HK-2 (cell line): ENCODE measurements at regions not wholly inside any gene's neighbourhood (a gene's known extent, or its start where the extent isn't known, plus 50 kb on each side); places are given as distances from the start of the nearest gene placed in this dataset.
"Not testable (repeated sequence)": the region's sequence is repeated elsewhere in the genome, so short reads cannot be mapped to it uniquely, and the experiment has no call there.

Experiments
- DNase-seq: peaks from one replicate; pipeline ENCODE4 v3.0.0-alpha.2; 2018; ENCODE audit not compliant: unreplicated experiment

DNA sequence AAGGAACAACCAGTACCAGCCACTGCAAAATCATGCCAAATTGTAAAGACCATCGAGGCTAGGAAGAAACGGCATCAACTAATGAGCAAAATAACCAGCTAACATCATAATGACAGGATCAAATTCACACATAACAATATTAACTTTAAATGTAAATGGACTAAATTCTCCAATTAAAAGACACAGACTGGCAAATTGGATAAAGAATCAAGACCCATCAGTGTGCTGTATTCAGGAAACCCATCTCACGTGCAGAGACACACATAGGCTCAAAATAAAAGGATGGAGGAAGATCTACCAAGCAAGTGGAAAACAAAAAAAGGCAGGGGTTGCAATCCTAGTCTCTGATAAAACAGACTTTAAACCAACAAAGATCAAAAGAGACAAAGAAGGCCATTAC lies 97.6 kb downstream of the GPX5 start:
- DNase-seq = not testable (repeated sequence)

DNA sequence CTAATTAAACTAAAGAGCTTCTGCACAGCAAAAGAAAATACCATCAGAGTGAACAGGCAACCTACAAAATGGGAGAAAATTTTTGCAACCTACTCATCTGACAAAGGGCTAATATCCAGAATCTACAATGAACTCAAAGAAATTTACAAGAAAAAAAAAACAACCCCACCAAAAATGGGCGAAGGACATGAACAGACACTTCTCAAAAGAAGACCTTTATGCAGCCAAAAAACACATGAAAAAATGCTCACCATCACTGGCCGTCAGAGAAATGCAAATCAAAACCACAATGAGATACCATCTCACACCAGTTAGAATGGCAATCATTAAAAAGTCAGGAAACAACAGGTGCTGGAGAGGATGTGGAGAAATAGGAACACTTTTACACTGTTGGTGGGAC lies 100.7 kb downstream of the GPX5 start:
- not testable (repeated sequence) for DNase-seq

DNA sequence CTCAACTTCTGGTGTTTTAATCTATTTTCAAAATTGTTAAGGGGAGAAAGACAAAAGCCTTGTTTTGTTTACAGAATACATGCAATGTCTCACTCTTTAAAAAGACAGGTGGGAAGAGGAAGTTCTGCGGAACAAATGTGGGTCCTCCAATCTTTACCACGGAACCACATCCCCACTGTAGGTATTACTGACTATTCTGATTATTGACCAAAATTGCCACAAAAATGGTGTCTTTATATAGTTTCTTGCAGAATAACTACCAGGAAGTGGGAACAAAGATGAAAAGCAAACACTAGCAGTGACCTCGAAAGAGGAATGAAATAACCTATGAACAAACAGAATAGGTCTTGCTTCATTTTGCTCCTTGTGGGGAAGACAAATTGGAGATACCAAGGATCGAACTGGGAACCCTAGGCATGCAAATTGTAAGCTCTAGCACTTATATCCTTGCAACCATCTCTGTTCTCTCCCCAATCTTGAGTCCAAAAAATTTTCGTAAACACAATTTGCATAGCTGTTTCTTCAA lies 106.7 kb downstream of the GPX5 start:
- no peak for DNase-seq

GRCh38 chr6:28633445-28634215 lies 107.9 kb downstream of the GPX5 start:
- DNase-seq = no peak

GRCh38 chr6:28634411-28634760 lies 108.7 kb downstream of the GPX5 start:
- no peak for DNase-seq

- peak; percentile 13 for DNase-seq
Observed at GRCh38 chr6:28634761-28635546, 109.3 kb downstream of the GPX5 start.

DNA sequence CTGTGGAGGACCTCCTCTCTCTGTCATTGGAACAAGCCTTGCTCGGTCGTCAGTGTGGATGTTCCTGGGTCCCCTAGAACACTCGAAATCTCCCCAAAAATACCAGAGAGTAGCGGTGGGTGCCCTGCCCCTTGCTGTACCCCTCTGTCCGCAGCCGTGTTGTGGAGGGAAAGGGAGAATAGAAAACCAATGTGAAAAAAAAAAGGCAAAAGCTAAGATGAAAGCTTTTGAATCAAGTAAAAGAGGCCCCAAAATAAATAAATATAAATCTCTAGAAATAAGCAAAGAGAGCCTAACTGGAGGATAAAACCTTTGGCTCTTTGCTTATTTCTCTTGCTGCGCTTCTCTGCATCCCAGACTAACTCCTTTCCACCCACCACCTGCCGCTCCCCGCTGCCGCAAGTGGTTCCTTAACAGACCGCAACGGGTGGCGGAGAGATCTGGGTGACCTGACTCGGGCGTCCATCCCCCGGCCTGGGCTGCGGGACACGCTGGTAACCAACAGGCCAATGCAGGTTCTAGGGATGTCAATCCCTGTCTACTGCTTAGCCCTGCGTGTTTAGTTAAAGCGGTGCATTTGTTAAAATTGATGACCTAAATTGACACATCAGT lies 110.0 kb downstream of the GPX5 start:
- no peak for DNase-seq

GRCh38 chr6:28638787-28639430 lies 113.2 kb downstream of the GPX5 start:
- no peak for DNase-seq

DNA sequence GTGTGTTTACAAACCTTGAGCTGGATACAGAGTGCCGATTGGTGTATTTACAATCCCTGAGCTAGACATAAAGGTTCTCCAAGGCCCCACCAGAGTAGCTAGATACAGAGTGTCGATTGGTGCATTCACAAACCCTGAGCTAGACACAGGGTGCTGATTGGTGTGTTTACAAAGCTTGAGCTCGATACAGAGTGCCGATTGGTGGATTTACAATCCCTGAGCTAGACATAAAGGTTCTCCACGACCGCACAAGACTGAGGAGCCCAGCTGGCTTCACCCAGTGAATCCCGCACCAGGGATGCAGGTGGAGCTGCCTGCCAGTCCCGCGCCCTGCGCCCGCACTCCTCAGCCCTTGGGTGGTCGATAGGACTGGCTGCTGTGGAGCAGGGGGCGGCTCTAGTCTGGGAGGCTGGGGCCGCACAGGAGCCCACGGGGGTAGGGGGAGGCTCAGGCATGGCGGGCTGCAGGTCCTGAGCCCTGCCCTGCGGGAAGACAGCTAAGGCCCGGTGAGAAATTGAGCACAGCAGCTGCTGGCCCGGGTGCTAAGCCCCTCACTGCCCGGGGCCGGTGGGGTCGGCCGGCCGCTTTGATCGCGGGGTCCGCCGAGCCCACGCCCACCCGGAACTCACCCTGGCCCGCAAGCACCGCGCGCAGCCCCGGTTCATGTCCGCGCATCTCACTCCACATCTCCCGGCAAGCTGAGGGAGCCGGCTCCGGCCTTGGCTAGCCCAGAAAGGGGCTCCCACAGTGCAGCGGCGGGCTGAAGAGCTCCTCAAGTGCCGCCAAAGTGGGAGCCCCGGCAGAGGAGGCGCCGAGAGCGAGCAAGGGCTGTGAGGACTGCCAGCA lies 114.0 kb downstream of the GPX5 start:
- DNase-seq = not testable (repeated sequence)

DNA sequence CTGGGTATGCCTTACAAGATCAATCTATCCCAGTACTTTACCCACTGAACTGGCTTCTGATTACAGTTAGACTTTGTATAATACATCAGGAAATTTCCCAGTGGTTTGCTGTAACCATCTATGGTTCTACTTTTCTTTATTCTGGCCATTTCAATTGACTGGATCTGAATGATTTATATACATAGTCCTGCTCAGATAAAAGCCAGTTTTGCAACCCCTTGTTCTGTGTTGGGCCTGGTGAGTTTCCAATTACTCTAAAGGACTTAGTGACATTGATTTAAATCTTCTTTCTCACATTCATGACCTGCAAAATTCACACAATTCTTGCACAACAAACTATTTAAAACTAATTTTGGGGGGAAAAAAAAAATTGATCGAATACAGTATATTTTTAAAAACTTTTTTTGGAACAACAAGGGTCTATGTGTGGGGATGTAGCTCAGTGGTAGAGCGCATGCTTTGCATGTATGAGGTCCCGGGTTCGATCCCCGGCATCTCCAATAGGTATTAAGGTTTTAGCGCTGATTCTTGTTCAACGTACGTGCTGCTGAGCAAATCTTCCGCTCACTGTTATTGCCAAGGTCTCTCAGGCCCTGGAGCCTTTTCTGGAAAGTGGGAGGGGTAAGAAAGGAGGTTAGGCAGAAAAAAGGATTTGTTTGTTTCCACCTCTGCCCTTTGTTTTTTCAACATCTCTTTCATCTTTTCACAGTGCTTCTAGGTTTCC lies 117.5 kb downstream of the GPX5 start:
- peak; percentile 68 for DNase-seq

DNA sequence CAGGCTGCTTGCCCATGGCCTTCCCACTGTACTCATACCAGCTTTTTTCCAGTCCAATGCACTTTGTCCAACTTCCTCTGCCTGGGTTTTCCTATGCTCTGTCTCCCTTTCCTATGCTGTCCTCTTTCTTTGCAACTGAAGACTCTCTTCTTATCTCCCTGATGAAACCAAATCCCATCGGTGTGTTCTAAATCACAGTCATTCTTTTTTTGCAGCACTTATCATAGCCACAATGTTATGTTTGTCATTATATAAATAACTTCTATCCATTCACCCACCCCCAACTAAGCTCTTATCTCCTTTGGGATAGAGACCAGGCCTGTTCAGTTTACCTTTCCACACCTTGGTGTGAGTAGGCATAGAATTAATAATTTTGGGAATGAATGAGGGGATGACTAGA lies 121.0 kb downstream of the GPX5 start:
- no peak for DNase-seq

GRCh38 chr6:28648035-28648877 lies 122.6 kb downstream of the GPX5 start:
- peak; percentile 84 for DNase-seq

- DNase-seq = no peak
Observed at GRCh38 chr6:28648878-28649375, 123.2 kb downstream of the GPX5 start.

GRCh38 chr6:28651161-28651560 lies 125.5 kb downstream of the GPX5 start:
- no peak for DNase-seq

GRCh38 chr6:28653876-28654275 lies 128.2 kb downstream of the GPX5 start:
- DNase-seq = no peak

DNA sequence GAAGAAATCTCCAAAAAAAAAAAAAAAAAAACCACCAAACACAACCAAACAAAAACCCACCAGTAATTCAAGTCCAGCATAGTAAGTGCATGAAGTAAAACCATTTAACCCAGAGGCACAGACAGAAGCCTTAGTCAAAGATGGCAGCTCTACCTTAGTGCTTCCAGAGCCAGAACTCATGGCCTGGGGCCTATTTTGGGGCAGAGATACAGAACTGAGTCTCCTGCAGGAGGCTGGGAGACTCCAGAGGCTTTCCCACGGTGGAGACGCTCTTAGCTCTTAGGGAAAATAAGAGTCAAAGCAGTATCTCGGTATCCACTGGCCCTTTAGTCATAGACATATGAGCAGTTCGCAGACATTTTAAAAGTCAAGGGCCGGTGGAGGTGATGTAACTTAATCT lies 129.5 kb downstream of the GPX5 start:
- DNase-seq = no peak

DNA sequence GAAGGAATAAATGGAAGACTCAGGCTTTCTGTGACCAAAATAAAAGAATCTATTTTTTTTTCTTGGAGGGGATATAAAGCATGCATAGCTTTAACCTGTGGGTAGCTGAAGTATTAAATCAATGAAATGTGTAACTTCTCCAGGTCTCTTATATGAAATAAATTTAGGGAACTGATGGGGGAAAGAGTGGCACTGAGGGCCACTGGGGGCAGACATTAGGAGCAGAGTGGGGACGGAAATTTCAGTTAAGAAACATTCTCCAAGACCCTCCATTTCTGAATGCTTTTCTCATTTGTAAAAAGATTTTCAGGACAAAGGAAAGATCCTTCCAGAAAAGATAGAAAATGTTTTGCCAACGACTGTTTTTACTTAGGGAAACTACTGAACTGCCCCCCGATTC lies 131.0 kb downstream of the GPX5 start:
- no peak for DNase-seq

DNA sequence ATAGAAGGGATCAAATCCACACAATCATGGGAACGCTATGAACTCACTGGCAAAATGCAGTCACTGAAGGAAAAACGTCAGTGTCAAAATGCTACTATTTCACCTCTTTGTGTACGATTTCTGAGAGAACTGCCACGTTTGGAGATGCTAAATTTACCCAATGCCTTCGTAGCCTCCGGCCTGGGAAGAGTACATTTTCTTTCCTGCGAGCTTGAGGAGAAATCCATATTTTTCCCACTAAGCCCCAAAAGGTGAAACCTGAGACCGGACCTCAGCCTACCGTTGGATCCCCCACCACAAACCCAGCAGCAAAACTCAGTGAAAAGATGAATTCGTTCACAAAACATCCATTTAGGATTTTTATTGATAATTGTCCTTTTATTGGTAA lies 131.7 kb downstream of the GPX5 start:
- no peak for DNase-seq

DNA sequence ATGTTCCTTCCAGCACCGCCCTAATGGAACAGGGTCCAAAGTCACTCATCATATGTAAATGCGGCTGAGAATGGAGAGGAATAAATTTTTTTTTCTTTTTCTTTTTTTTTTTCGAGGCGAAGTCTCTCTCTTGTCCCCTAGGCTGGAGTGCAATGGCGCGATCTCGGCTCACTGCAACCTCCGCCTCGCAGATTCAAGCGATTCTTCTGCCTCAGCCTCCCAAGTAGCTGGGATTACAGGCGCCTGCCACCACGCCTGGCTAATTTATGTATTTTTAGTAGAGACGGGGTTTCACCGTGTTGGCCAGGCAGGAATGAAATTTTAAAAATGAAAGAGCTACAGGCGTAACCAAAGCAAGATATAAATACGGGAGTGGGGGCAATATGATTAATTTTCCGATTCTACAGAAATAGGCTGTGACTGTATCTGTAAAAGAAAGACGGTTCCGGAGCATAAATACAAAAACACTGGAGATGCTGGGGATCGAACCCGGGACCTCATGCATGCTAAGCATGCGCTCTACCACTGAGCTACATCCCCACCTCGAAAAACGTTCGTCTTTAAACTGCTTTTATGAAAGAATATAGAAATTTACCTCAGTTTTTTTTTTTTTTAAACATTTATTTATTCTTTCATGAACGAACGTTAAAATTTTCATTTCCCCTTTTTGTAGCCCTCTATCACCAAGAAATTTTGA lies 132.2 kb downstream of the GPX5 start:
- peak; percentile 62 for DNase-seq
